Transverse colon (tissue), 4 donors: ENCODE measurements at regions not wholly inside any gene's neighbourhood (a gene's known extent, or its start where the extent isn't known, plus 50 kb on each side); places are given as distances from the start of the nearest gene placed in this dataset.

Experiments
- DNase-seq: peaks from one replicate; pipeline ENCODE4 v3.0.0-alpha.2; 2019
- H3K27ac ChIP-seq, 4 donors: fragments of 200-600 bp; sonication (generic); 2 replicates each; pipeline ENCODE4 v1.5.1; 2016 to 2018; ENCODE audit warnings: inconsistent platforms in 4 of 4
- H3K27me3 ChIP-seq: fragments of 200-600 bp; sonication (generic); 2 replicates; pipeline ENCODE4 v1.5.1; 2017; ENCODE audit warnings: inconsistent platforms
- H3K36me3 ChIP-seq, 4 donors: fragments of 200-600 bp; sonication (generic); 2 replicates each; pipeline ENCODE4 v1.5.1; 2017 to 2019; ENCODE audit warnings: inconsistent platforms in 4 of 4
- H3K4me1 ChIP-seq, 4 donors: fragments of 200-600 bp; sonication (generic); 2 replicates each; pipeline ENCODE4 v1.5.1; 2017 to 2020; ENCODE audit warnings: inconsistent platforms in 4 of 4
- H3K4me3 ChIP-seq, 4 donors: fragments of 200-600 bp; sonication (generic); 1 replicate in 1 of 4; 2 replicates in 3 of 4; pipeline versions ENCODE4 v1.5.1 to v1.6.1; 2017 to 2019; ENCODE audit warnings: inconsistent platforms in 4 of 4
- H3K9me3 ChIP-seq, 2 donors: fragments of 200-600 bp; sonication (generic); 2 replicates each; pipeline ENCODE4 v1.5.1; 2017 to 2019; ENCODE audit warnings: inconsistent platforms in 2 of 2
- CTCF ChIP-seq, 5 experiments: fragments of 200-600 bp in 3 of 5; fragments of 450-650 bp in 2 of 5; sonication (generic) in 3 of 5; IDR thresholded peaks; 1 replicate in 2 of 5; 2 replicates in 3 of 5; pipeline ENCODE4 v1.5.1; 2016 to 2017; ENCODE audit warnings: antibody characterized with exemption in 5 of 5, inconsistent platforms in 3 of 5, mild to moderate bottlenecking in 2 of 5, moderate library complexity in 1 of 5
- EP300 ChIP-seq: sonication (generic); formaldehyde crosslinking; IDR thresholded peaks from one replicate; pipeline ENCODE4 v1.6.1; 2017; ENCODE audit warnings: antibody characterized with exemption, low read depth
- POLR2A ChIP-seq: fragments of 450-650 bp; IDR thresholded peaks from one replicate; pipeline ENCODE4 v1.6.1; 2016; ENCODE audit warnings: antibody characterized with exemption, mild to moderate bottlenecking, moderate library complexity
- POLR2AphosphoS5 ChIP-seq, 3 donors: sonication (generic); formaldehyde crosslinking; IDR thresholded peaks; one replicate each; pipeline ENCODE4 v1.6.1; 2016; ENCODE audit warnings: antibody characterized with exemption in 3 of 3
- WGBS, 2 donors: methylation state at CpG; one replicate each; pipeline ENCODE4 v1.1.5; 2018; ENCODE audit warnings: low coverage in 1 of 2; 5-methylcytosine and 5-hydroxymethylcytosine counted together
- in situ Hi-C, 4 donors: fragments of 200-750 bp; cut with MboI; loops; one replicate each; pipeline versions ENCODE4 v1.15.0 to v1.15.1; 2017; ENCODE audit warnings: low sequenced_read_pairs in 3 of 4, low pct_ligation_motif_present in 1 of 4, low pct_unique_long_range_greater_than_20kb in 1 of 4
- intact Hi-C: fragments of 100-400 bp; cut with DNase I; formaldehyde crosslinking; loops from one replicate; pipeline ENCODE4 v1.15.1; 2023; ENCODE audit warnings: low total_unique reads

DNA sequence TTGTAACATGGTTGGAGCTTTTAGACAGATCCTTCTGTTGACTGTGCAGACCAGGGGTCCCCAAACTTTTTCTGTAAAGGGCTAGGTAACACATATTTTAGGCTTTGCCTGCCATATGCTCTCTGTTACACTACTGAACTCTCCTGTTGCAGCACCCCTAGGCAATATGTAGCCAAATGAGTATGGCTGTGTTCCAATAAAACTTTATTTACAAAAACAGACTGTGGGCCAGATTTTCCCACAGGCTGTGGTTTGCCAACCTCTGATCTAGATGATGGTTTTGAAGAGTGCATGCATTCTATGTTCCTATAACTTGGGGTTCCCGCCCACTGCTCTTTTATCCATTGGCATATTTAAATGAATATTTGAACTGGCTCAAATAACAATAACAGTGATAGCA lies 180.3 kb upstream of the VASH1 start:
- DNase-seq, result no peak
- H3K36me3 ChIP-seq, result no peaks in the 10 kb centered on the region
- H3K4me1 ChIP-seq, result peaks cover 0 to 4% (median 2%) of the 10 kb centered on the region in 4 donors
- H3K4me3 ChIP-seq, result no peak overlapping the region
- no peak for TF ChIP-seq CTCF (IDR thresholded peaks at IDR 0.05)
- TF ChIP-seq EP300, result no peak
- TF ChIP-seq POLR2AphosphoS5 (IDR thresholded peaks at IDR 0.05), result no peak
- no peak for TF ChIP-seq POLR2A
- intact Hi-C loops, result no loop called here
- in situ Hi-C loops, result no loop called here
- H3K9me3 ChIP-seq, result no peaks in the 10 kb centered on the region
- WGBS, 2 donors, result 80 to 85% methylated on average over 1 of the region's 1 CpG
- no peaks in the 10 kb centered on the region for H3K27me3 ChIP-seq
- no peak overlapping the region for H3K27ac ChIP-seq

GRCh38 chr14:76581592-76581991 lies 179.7 kb upstream of the VASH1 start:
- TF ChIP-seq POLR2A (no peak), EP300 (no peak)
- no peak for DNase-seq
- 56% methylated on average over 1 of the region's 1 CpG; no CpG with 5 or more reads in 1 of the 2 donors for WGBS, 2 donors
- no peaks in the 10 kb centered on the region for H3K9me3 ChIP-seq
- in situ Hi-C loops, result no loop called here
- H3K4me1 ChIP-seq, result peaks cover 0 to 4% (median under 1%) of the 10 kb centered on the region in 4 donors
- no peaks in the 10 kb centered on the region for H3K36me3 ChIP-seq
- intact Hi-C loops, result no loop called here
- H3K4me3 ChIP-seq, result no peak overlapping the region
- H3K27me3 ChIP-seq, result no peaks in the 10 kb centered on the region
- no peak overlapping the region for H3K27ac ChIP-seq

- no peak overlapping the region for H3K27ac ChIP-seq
- peaks cover 0 to 4% (median 0%) of the 10 kb centered on the region in 4 donors for H3K4me1 ChIP-seq
- H3K27me3 ChIP-seq, result no peaks in the 10 kb centered on the region
- in situ Hi-C loops, result no loop called here
- no peaks in the 10 kb centered on the region for H3K9me3 ChIP-seq
- WGBS, 2 donors, result 66 to 90% methylated on average over 1 of the region's 1 CpG
- intact Hi-C loops, result no loop called here
- no peaks in the 10 kb centered on the region for H3K36me3 ChIP-seq
- no peak for DNase-seq
- TF ChIP-seq EP300 (no peak), POLR2AphosphoS5 (IDR thresholded peaks at IDR 0.05) (no peak), CTCF (IDR thresholded peaks at IDR 0.05) (no peak), POLR2A (no peak)
- no peak overlapping the region for H3K4me3 ChIP-seq
These were observed 178.8 kb upstream of the VASH1 start for GRCh38 chr14:76582447-76582846.

GRCh38 chr14:76583174-76583573 lies 178.1 kb upstream of the VASH1 start:
- Histone ChIP-seq H3K4me3 (no peak overlapping the region), H3K27me3 (no peaks in the 10 kb centered on the region), H3K36me3 (no peaks in the 10 kb centered on the region), H3K4me1 (peaks cover 0 to 4% (median 0%) of the 10 kb centered on the region in 4 donors), H3K9me3 (no peaks in the 10 kb centered on the region), H3K27ac (no peak overlapping the region)
- TF ChIP-seq POLR2AphosphoS5 (IDR thresholded peaks at IDR 0.05) (no peak), POLR2A (no peak), EP300 (no peak), CTCF (IDR thresholded peaks at IDR 0.05) (no peak)
- intact Hi-C loops, result no loop called here
- in situ Hi-C loops, result no loop called here
- no peak for DNase-seq
- WGBS, 2 donors, result 40 to 59% methylated on average over 1 of the region's 1 CpG

- in situ Hi-C loops (no loop called here), intact Hi-C loops (no loop called here)
- H3K4me3 ChIP-seq, result no peak overlapping the region
- DNase-seq, result no peak
- no peaks in the 10 kb centered on the region for H3K9me3 ChIP-seq
- TF ChIP-seq CTCF (IDR thresholded peaks at IDR 0.05), result no peak
- TF ChIP-seq POLR2A, result no peak
- TF ChIP-seq EP300, result no peak
- TF ChIP-seq POLR2AphosphoS5 (IDR thresholded peaks at IDR 0.05), result no peak
- no peak overlapping the region for H3K27ac ChIP-seq
- WGBS, 2 donors, result 90 to 100% methylated on average over 4 to 6 of the region's 6 CpGs
- H3K4me1 ChIP-seq, result peaks cover 0 to 4% (median 0%) of the 10 kb centered on the region in 4 donors
- H3K36me3 ChIP-seq, result no peaks in the 10 kb centered on the region
- H3K27me3 ChIP-seq, result no peaks in the 10 kb centered on the region
These were observed 177.5 kb upstream of the VASH1 start for GRCh38 chr14:76583805-76584204.
